Activated naive CD8-positive, alpha-beta T cell treated with anti-CD3 and anti-CD28 coated beads, Interleukin-2, amount 50 U/mL, for 24 hours (primary cell): ENCODE measurements at regions not wholly inside any gene's neighbourhood (a gene's known extent, or its start where the extent isn't known, plus 50 kb on each side); places are given as distances from the start of the nearest gene placed in this dataset.
"Not testable (repeated sequence)": the region's sequence is repeated elsewhere in the genome, so short reads cannot be mapped to it uniquely, and the experiment has no call there.

Source experiments
- ATAC-seq: fragments of 150-1000 bp; cut with Tn5 transposase; one replicate; pipeline ENCODE4 v1.10.0; 2021
- DNase-seq: peaks from one replicate; pipeline ENCODE4 v3.0.0; 2021
- H3K27ac Mint-ChIP-seq: one replicate; pipeline ENCODE4 v1.8.0; 2021; ENCODE audit warnings: mild to moderate bottlenecking, mixed read lengths
- H3K27me3 Mint-ChIP-seq: one replicate; pipeline ENCODE4 v1.8.0; 2021; ENCODE audit warnings: mixed read lengths
- H3K36me3 Mint-ChIP-seq: one replicate; pipeline ENCODE4 v1.8.0; 2021; ENCODE audit warnings: low read depth, mixed read lengths
- H3K4me1 Mint-ChIP-seq: one replicate; pipeline ENCODE4 v1.8.0; 2021; ENCODE audit warnings: mixed read lengths
- H3K4me3 Mint-ChIP-seq: one replicate; pipeline ENCODE4 v1.8.0; 2021; ENCODE audit warnings: mild to moderate bottlenecking, moderate library complexity, mixed read lengths
- H3K9me3 Mint-ChIP-seq: one replicate; pipeline ENCODE4 v1.8.0; 2021; ENCODE audit warnings: mixed read lengths

- no peak for DNase-seq
- H3K36me3 Mint-ChIP-seq: no peaks in the 10 kb centered on the region
- peaks cover 29% of the 10 kb centered on the region for H3K9me3 Mint-ChIP-seq
- no peaks in the 10 kb centered on the region for H3K4me1 Mint-ChIP-seq
- no peak overlapping the region for H3K4me3 Mint-ChIP-seq
- H3K27ac Mint-ChIP-seq: no peak overlapping the region
- no peaks in the 10 kb centered on the region for H3K27me3 Mint-ChIP-seq
- ATAC-seq: no peak
These were observed 1400.4 kb upstream of the PCDH7 start for GRCh38 chr4:29319663-29320340.

- Mint-ChIP-seq H3K4me1 (no peaks in the 10 kb centered on the region), H3K36me3 (no peaks in the 10 kb centered on the region)
- no peak for ATAC-seq
These were observed 1399.1 kb upstream of the PCDH7 start for GRCh38 chr4:29320947-29321620.

GRCh38 chr4:29326004-29326403, 1394.2 kb upstream of the PCDH7 start:
- no peak for ATAC-seq
- Mint-ChIP-seq H3K36me3 (no peaks in the 10 kb centered on the region), H3K27me3 (no peaks in the 10 kb centered on the region)

More at GRCh38 chr4:29320947-29321620, 1399.1 kb upstream of the PCDH7 start:
- H3K27ac Mint-ChIP-seq: no peak overlapping the region
- peaks cover 26% of the 10 kb centered on the region for H3K9me3 Mint-ChIP-seq
- no peak for DNase-seq
- no peaks in the 10 kb centered on the region for H3K27me3 Mint-ChIP-seq
- H3K4me3 Mint-ChIP-seq: no peak overlapping the region

GRCh38 chr4:29326816-29327215, 1393.4 kb upstream of the PCDH7 start:
- no peaks in the 10 kb centered on the region for H3K36me3 Mint-ChIP-seq
- H3K4me3 Mint-ChIP-seq: no peak overlapping the region
- no peak overlapping the region for H3K27ac Mint-ChIP-seq
- H3K27me3 Mint-ChIP-seq: no peaks in the 10 kb centered on the region
- ATAC-seq: no peak
- DNase-seq: no peak
- peaks cover 3% of the 10 kb centered on the region for H3K9me3 Mint-ChIP-seq
- H3K4me1 Mint-ChIP-seq: no peaks in the 10 kb centered on the region

More at GRCh38 chr4:29326004-29326403, 1394.2 kb upstream of the PCDH7 start:
- Mint-ChIP-seq H3K4me3 (no peak overlapping the region), H3K27ac (no peak overlapping the region), H3K4me1 (no peaks in the 10 kb centered on the region), H3K9me3 (peaks cover 7% of the 10 kb centered on the region)
- DNase-seq: no peak

GRCh38 chr4:29336861-29337260, 1383.3 kb upstream of the PCDH7 start:
- Mint-ChIP-seq H3K36me3 (no peaks in the 10 kb centered on the region), H3K27ac (no peak overlapping the region), H3K4me1 (no peaks in the 10 kb centered on the region), H3K4me3 (no peak overlapping the region), H3K9me3 (peaks cover 29% of the 10 kb centered on the region), H3K27me3 (no peaks in the 10 kb centered on the region)
- no peak for ATAC-seq
- no peak for DNase-seq

GRCh38 chr4:29372971-29373370, 1347.2 kb upstream of the PCDH7 start:
- Mint-ChIP-seq H3K9me3 (peaks cover 29% of the 10 kb centered on the region), H3K36me3 (no peaks in the 10 kb centered on the region), H3K4me1 (no peaks in the 10 kb centered on the region), H3K4me3 (no peak overlapping the region), H3K27me3 (no peaks in the 10 kb centered on the region), H3K27ac (no peak overlapping the region)
- DNase-seq: no peak
- no peak for ATAC-seq

- no peak overlapping the region for H3K4me3 Mint-ChIP-seq
- H3K27me3 Mint-ChIP-seq: no peaks in the 10 kb centered on the region
- peaks cover 32% of the 10 kb centered on the region for H3K9me3 Mint-ChIP-seq
- no peak for DNase-seq
- no peak for ATAC-seq
- H3K27ac Mint-ChIP-seq: no peak overlapping the region
- H3K4me1 Mint-ChIP-seq: no peaks in the 10 kb centered on the region
- H3K36me3 Mint-ChIP-seq: no peaks in the 10 kb centered on the region
These were observed 1344.5 kb upstream of the PCDH7 start for GRCh38 chr4:29375716-29376115.

- H3K9me3 Mint-ChIP-seq: peaks cover 31% of the 10 kb centered on the region
These were observed 1341.9 kb upstream of the PCDH7 start for GRCh38 chr4:29378237-29378636.

GRCh38 chr4:29390921-29391320, 1329.2 kb upstream of the PCDH7 start:
- H3K27me3 Mint-ChIP-seq: no peaks in the 10 kb centered on the region
- DNase-seq (no peak), ATAC-seq (no peak)
- H3K9me3 Mint-ChIP-seq: peaks cover 25% of the 10 kb centered on the region
- no peaks in the 10 kb centered on the region for H3K4me1 Mint-ChIP-seq
- H3K36me3 Mint-ChIP-seq: no peaks in the 10 kb centered on the region
- H3K27ac Mint-ChIP-seq: no peak overlapping the region
- no peak overlapping the region for H3K4me3 Mint-ChIP-seq

More at GRCh38 chr4:29378237-29378636, 1341.9 kb upstream of the PCDH7 start:
- not testable (repeated sequence) for H3K36me3 Mint-ChIP-seq, H3K4me3 Mint-ChIP-seq, H3K27me3 Mint-ChIP-seq, H3K4me1 Mint-ChIP-seq, H3K27ac Mint-ChIP-seq, ATAC-seq, DNase-seq

- no peak overlapping the region for H3K27ac Mint-ChIP-seq
- no peak overlapping the region for H3K4me3 Mint-ChIP-seq
- ATAC-seq (no peak), DNase-seq (no peak)
- H3K27me3 Mint-ChIP-seq: no peaks in the 10 kb centered on the region
- no peaks in the 10 kb centered on the region for H3K4me1 Mint-ChIP-seq
- peaks cover 5% of the 10 kb centered on the region for H3K9me3 Mint-ChIP-seq
- H3K36me3 Mint-ChIP-seq: no peaks in the 10 kb centered on the region
These were observed 1315.1 kb upstream of the PCDH7 start for GRCh38 chr4:29405116-29405515.

- Mint-ChIP-seq H3K9me3 (peaks cover 4% of the 10 kb centered on the region), H3K36me3 (no peaks in the 10 kb centered on the region), H3K4me1 (no peaks in the 10 kb centered on the region), H3K4me3 (no peak overlapping the region), H3K27me3 (no peaks in the 10 kb centered on the region), H3K27ac (no peak overlapping the region)
- no peak for DNase-seq
- ATAC-seq: no peak
These were observed 1304.4 kb upstream of the PCDH7 start for GRCh38 chr4:29415771-29416170.

GRCh38 chr4:29423836-29424721, 1296.1 kb upstream of the PCDH7 start:
- ATAC-seq (no peak), DNase-seq (no peak)
- Mint-ChIP-seq H3K27me3 (no peaks in the 10 kb centered on the region), H3K4me1 (no peaks in the 10 kb centered on the region), H3K9me3 (peaks cover 16% of the 10 kb centered on the region), H3K4me3 (no peak overlapping the region), H3K36me3 (no peaks in the 10 kb centered on the region), H3K27ac (no peak overlapping the region)

GRCh38 chr4:29453303-29453820, 1266.8 kb upstream of the PCDH7 start:
- Mint-ChIP-seq H3K4me1 (no peaks in the 10 kb centered on the region), H3K27me3 (no peaks in the 10 kb centered on the region), H3K36me3 (no peaks in the 10 kb centered on the region), H3K9me3 (peaks cover 4% of the 10 kb centered on the region), H3K4me3 (no peak overlapping the region), H3K27ac (no peak overlapping the region)
- no peak for DNase-seq
- ATAC-seq: no peak

GRCh38 chr4:29459926-29460325, 1260.2 kb upstream of the PCDH7 start:
- Mint-ChIP-seq H3K27ac (no peak overlapping the region), H3K36me3 (no peaks in the 10 kb centered on the region), H3K9me3 (peaks cover 19% of the 10 kb centered on the region), H3K4me1 (no peaks in the 10 kb centered on the region), H3K27me3 (no peaks in the 10 kb centered on the region), H3K4me3 (no peak overlapping the region)
- DNase-seq (no peak), ATAC-seq (no peak)
